HepG2 (cell line): ENCODE measurements at regions not wholly inside any gene's neighbourhood (a gene's known extent, or its start where the extent isn't known, plus 50 kb on each side); places are given as distances from the start of the nearest gene placed in this dataset.

Source experiments
- ATAC-seq: fragments of 200-7000 bp; cut with Tn5 transposase; 3 replicates; pipeline ENCODE4 v1.9.1; 2020; ENCODE audit warnings: mild to moderate bottlenecking, moderate library complexity
- BruUV-seq: library from RNA; stranded (reverse); fragments of 400-500 nt; replicated peaks from 2 replicates; lab custom pipeline; 2021; lab: Mats Ljungman, UMichigan
- CTCF ChIA-PET: fragments of 300-600 bp; formaldehyde crosslinking; extraction: SDS; loops from one replicate; lab custom pipeline; 2021; ENCODE audit warnings: low total read pairs, inconsistent platforms, low intra/inter-chr PET ratio; lab: Yijun Ruan, JAX
- POLR2A ChIA-PET: fragments of 350-600 bp; sonication (Branson Sonifier 250); formaldehyde crosslinking; loops from one replicate; lab custom pipeline; 2020; ENCODE audit warnings: antibody characterized with exemption, inconsistent platforms; lab: Yijun Ruan, JAX
- DNase-seq: peaks from one replicate; pipeline ENCODE4 v3.0.0-alpha.2; 2015; ENCODE audit warnings: low spot score
- FAIRE-seq: peaks from 3 replicates; lab custom pipeline; 2011; peaks lifted over from hg19 to GRCh38; lab: Jason Lieb, UNC
- H2AFZ ChIP-seq: one replicate; pipeline ENCODE4 v1.6.1; 2011; ENCODE audit warnings: low read length, inconsistent platforms
- H3K27ac ChIP-seq: fragments of 300-600 bp; 3 replicates; pipeline ENCODE4 v1.8.0; 2011; ENCODE audit warnings: mixed run types, mild to moderate bottlenecking, mixed read lengths, low read length, inconsistent platforms; ENCODE audit not compliant: insufficient read depth; ENCODE audit errors: extremely low read length
- H3K27me3 ChIP-seq, 2 experiments: fragments of 200-600 bp in 1 of 2; 2 replicates in 1 of 2; 3 replicates in 1 of 2; pipeline versions ENCODE4 v1.6.0 to v1.8.0; 2011; ENCODE audit warnings: low read length in 2 of 2, mild to moderate bottlenecking in 2 of 2, moderate library complexity in 2 of 2, inconsistent platforms in 1 of 2; ENCODE audit not compliant: insufficient read depth in 2 of 2, control insufficient read depth in 1 of 2
- H3K36me3 ChIP-seq, 2 experiments: fragments of 200-600 bp in 1 of 2; replicated peaks in 1 of 2; 2 replicates in 1 of 2; 3 replicates in 1 of 2; pipeline versions ENCODE4 v1.5.1 to v1.8.0; 2011; ENCODE audit warnings: low read length in 2 of 2, inconsistent platforms in 1 of 2; ENCODE audit not compliant: insufficient read depth in 2 of 2, control insufficient read depth in 1 of 2
- H3K4me1 ChIP-seq: 2 replicates; pipeline ENCODE4 v1.5.1; 2012; ENCODE audit warnings: low read length, inconsistent platforms; ENCODE audit not compliant: insufficient read depth
- H3K4me2 ChIP-seq: 2 replicates; pipeline ENCODE4 v1.6.0; 2011; ENCODE audit warnings: low read depth, low read length, inconsistent platforms
- H3K4me3 ChIP-seq, 3 experiments: fragments of 200-600 bp in 1 of 3; sonication (generic), shearing (Covaris generic) in 1 of 3; replicated peaks in 1 of 3; 2 replicates each; pipeline ENCODE4 v1.5.1; 2011 to 2016; ENCODE audit warnings: low read length in 3 of 3, inconsistent platforms in 2 of 3, low read depth in 2 of 3, mild to moderate bottlenecking in 2 of 3, control low read depth in 1 of 3, mixed read lengths in 1 of 3; ENCODE audit not compliant: insufficient read depth in 1 of 3
- H3K79me2 ChIP-seq: one replicate; pipeline ENCODE4 v1.6.1; 2011; ENCODE audit warnings: low read length, inconsistent platforms; ENCODE audit not compliant: insufficient read depth
- H3K9ac ChIP-seq: 2 replicates; pipeline ENCODE4 v1.6.0; 2011; ENCODE audit warnings: mild to moderate bottlenecking, low read depth, low read length, inconsistent platforms; ENCODE audit not compliant: insufficient read depth
- H3K9me3 ChIP-seq: 2 replicates; pipeline ENCODE4 v1.5.1; 2012; ENCODE audit warnings: mild to moderate bottlenecking, low read length
- H4K20me1 ChIP-seq: 2 replicates; pipeline ENCODE4 v1.6.0; 2011; ENCODE audit warnings: inconsistent platforms, mild to moderate bottlenecking, low read length, moderate library complexity; ENCODE audit not compliant: insufficient read depth
- CCDC6 ChIP-seq: sonication (generic); formaldehyde crosslinking; IDR thresholded peaks from 2 replicates; pipeline ENCODE4 v1.8.1; 2022; ENCODE audit warnings: mild to moderate bottlenecking, missing genetic modification reagents, moderate library complexity
- SSRP1 ChIP-seq: IDR thresholded peaks from 2 replicates; pipeline ENCODE4 v1.6.1; 2016; ENCODE audit warnings: control low read depth
- SYNCRIP ChIP-seq: fragments of 200-400 bp; formaldehyde crosslinking; IDR thresholded peaks from 2 replicates; pipeline ENCODE4 v1.6.1; 2018; ENCODE audit warnings: mild to moderate bottlenecking, low read depth, low read length; ENCODE audit not compliant: insufficient read depth
- ZBTB2 ChIP-seq: sonication (generic); formaldehyde crosslinking; IDR thresholded peaks from 2 replicates; pipeline ENCODE4 v1.8.0; 2022; ENCODE audit warnings: low read depth, missing genetic modification reagents
- ZNF232 ChIP-seq: sonication (generic); formaldehyde crosslinking; IDR thresholded peaks from 2 replicates; pipeline ENCODE4 v1.4.0; 2020; ENCODE audit warnings: missing genetic modification reagents, borderline replicate concordance
- ZNF318 ChIP-seq: sonication (generic); formaldehyde crosslinking; IDR thresholded peaks from 2 replicates; pipeline ENCODE4 v1.4.0; 2020; ENCODE audit warnings: mild to moderate bottlenecking, missing genetic modification reagents
- ZNF354B ChIP-seq: sonication (generic); formaldehyde crosslinking; IDR thresholded peaks from 2 replicates; pipeline ENCODE4 v1.8.0; 2022; ENCODE audit warnings: mild to moderate bottlenecking, missing genetic modification reagents
- WGBS: methylation state at CpG from one replicate; pipeline ENCODE4 v1.1.6; 2017; ENCODE audit warnings: low lambda C conversion rate; 5-methylcytosine and 5-hydroxymethylcytosine counted together
- in situ Hi-C: cut with HindIII; loops from 2 replicates; pipeline ENCODE4 v1.10.0; 2017; ENCODE audit warnings: low pct_unique_long_range_greater_than_20kb; ENCODE audit not compliant: extremely low pct_ligation_motif_present
- intact Hi-C: fragments of 100-400 bp; cut with micrococcal nuclease; formaldehyde crosslinking; loops from one replicate; pipeline ENCODE4 v1.10.0; 2022; ENCODE audit not compliant: unreplicated experiment

DNA sequence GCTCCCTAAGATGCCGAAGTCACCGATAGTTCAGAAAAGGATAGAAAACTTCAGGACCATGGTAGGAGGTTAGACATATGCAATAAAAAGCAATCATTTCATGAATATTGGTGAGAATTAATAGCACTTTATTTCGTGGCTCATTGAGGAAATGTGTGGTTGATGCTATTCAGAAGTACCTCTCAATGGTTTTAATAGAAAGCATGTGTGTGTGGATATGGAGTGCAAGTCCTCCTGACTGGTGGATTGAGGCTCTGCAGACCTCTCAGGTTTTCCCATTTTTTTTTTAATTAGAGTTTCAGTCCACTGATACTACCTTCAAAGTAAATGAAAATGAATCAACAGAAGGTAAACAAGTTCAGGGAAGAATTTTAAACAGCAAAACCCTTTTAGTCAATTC is 384.3 kb upstream of the RARB start:
- H4K20me1 ChIP-seq = no peaks in the 10 kb centered on the region
- no TSS peak for BruUV-seq
- no peaks in the 10 kb centered on the region for H3K9me3 ChIP-seq
- CTCF ChIA-PET = no interaction called here
- no peaks in the 10 kb centered on the region for H3K27me3 ChIP-seq
- H3K9ac ChIP-seq = no peak overlapping the region
- no peak overlapping the region for H2AFZ ChIP-seq
- no peak for TF ChIP-seq ZNF232 (CRISPR knock-in tag)
- TF ChIP-seq SSRP1 (CRISPR knock-in tag) = no peak
- TF ChIP-seq SYNCRIP = no peak
- POLR2A ChIA-PET = no interaction called here
- intact Hi-C loops = no loop called here
- H3K4me3 ChIP-seq = no peak overlapping the region
- no peak overlapping the region for H3K4me2 ChIP-seq
- FAIRE-seq (no peak), DNase-seq (no peak), ATAC-seq (no peak)
- no peaks in the 10 kb centered on the region for H3K4me1 ChIP-seq
- no peak overlapping the region for H3K27ac ChIP-seq
- 67% methylated on average over 3 of the region's 3 CpGs for WGBS
- H3K79me2 ChIP-seq = no peaks in the 10 kb centered on the region
- in situ Hi-C loops = no loop called here
- no peaks in the 10 kb centered on the region for H3K36me3 ChIP-seq

DNA sequence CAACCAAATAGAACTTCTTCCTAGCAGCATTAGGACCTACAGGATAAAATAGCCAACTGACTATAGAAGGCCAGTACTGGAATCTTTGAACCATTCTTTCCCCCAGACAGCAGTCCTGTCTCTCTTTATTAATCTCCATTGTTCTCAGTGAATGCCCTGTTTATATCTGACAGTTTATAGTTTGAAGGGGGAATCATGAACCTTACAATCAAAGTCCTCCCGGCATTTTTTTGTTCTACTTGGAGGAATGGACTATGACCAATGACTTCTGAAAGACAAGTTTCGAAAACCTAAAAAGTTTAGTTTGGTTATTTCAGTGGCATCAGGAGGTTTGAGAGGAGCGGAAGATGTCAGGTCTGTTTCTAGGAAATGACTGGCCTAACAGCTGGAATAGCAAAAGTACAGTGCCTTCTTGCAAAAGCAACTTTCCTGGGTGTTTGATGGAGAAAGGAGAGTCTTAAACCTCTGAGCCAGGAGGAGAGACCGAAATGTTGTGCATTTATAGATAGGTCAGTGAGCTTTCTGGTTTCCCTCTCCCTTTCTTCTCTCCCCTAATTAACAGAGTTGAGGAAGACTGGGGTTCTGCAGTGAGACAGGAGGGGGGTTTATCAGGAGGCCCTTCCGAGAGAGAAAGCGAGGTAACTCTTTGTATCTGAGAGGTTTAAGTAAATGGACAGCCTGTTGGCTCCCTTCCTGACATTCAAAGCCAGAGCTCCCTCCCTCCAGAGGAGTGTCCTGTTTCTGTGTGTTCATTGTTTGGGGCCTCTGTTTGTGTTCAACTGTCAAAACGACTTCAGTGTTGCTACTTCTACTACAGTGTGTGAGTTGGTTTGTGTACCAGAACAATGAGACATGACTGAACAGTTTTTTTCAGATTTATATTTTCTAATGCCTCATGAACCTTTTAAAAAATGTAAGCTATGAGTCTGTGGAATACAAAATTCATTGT is 383.0 kb upstream of the RARB start:
- WGBS = 12% methylated on average over 6 of the region's 7 CpGs
- H3K79me2 ChIP-seq = no peaks in the 10 kb centered on the region
- no peaks in the 10 kb centered on the region for H3K36me3 ChIP-seq
- H3K27me3 ChIP-seq = no peaks in the 10 kb centered on the region
- CTCF ChIA-PET = no interaction called here
- BruUV-seq = no TSS peak
- in situ Hi-C loops (no loop called here), intact Hi-C loops (no loop called here)
- H3K9me3 ChIP-seq = no peaks in the 10 kb centered on the region
- no peak for FAIRE-seq
- peak; percentile 36; the same call in 1 of the 3 replicates for ATAC-seq
- no peak overlapping the region for H3K27ac ChIP-seq
- H2AFZ ChIP-seq = no peak overlapping the region
- H3K4me1 ChIP-seq = no peaks in the 10 kb centered on the region
- DNase-seq = no peak
- POLR2A ChIA-PET = no interaction called here
- H4K20me1 ChIP-seq = no peaks in the 10 kb centered on the region
- H3K9ac ChIP-seq = no peak overlapping the region
- H3K4me3 ChIP-seq = no peak overlapping the region
- H3K4me2 ChIP-seq = no peak overlapping the region
- TF ChIP-seq CCDC6 (CRISPR knock-in tag) (no peak), ZNF354B (CRISPR knock-in tag) (no peak), ZNF318 (no peak), ZBTB2 (CRISPR knock-in tag) (no peak)
